Amniotic epithelial cell (primary cell): ENCODE measurements at regions not wholly inside any gene's neighbourhood (a gene's known extent, or its start where the extent isn't known, plus 50 kb on each side); places are given as distances from the start of the nearest gene placed in this dataset.
A peak's percentile ranks its signal among the peaks of the same experiment; 100 is the strongest.
"Not testable (repeated sequence)": the region's sequence is repeated elsewhere in the genome, so short reads cannot be mapped to it uniquely, and the experiment has no call there.

Source experiments
- DNase-seq: peaks from one replicate; pipeline ENCODE4 v3.0.0-alpha.2; 2010; ENCODE audit warnings: low read depth

- not testable (repeated sequence) for DNase-seq
Measured at GRCh38 chr10:65285726-65286125, 1640.1 kb upstream of the LRRTM3 start.

DNA sequence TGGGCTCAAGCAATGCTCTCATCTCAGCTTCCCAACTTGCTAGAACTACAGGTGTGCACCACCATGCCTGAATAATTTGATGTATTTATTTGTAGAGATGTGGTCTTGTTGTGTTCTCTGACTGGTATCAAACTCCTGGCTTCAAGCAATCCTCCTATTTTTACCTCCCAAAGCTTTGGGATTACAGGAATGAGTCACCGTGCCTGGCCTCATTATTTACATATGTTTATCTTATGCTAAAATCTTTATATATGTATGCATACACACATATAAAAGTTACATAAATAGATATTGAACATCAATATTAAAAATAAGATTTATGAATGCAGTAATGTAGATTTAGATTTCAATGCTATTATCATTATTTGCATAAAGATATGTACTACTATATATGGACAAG, 1634.5 kb upstream of the LRRTM3 start:
- peak; percentile 8 for DNase-seq

DNA sequence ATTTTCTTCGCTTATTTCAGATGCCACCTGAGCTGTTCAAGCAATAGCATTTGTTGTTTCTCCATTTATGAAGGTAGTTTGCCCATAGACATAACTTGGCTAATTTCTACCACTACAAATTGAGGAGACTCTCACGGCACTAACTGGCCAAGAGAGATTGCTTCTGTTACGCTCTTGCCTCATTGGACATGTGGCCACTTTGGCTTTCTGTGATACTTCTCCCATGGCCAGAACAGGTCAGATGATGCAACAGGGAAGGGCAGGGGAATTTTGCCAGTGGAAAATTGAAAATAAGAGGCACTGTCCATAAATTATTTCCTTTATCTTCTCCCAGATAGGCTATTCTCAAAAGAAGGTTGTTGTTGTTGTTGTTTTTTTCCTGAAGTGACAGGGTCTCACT, 1633.3 kb upstream of the LRRTM3 start:
- DNase-seq: no peak

DNA sequence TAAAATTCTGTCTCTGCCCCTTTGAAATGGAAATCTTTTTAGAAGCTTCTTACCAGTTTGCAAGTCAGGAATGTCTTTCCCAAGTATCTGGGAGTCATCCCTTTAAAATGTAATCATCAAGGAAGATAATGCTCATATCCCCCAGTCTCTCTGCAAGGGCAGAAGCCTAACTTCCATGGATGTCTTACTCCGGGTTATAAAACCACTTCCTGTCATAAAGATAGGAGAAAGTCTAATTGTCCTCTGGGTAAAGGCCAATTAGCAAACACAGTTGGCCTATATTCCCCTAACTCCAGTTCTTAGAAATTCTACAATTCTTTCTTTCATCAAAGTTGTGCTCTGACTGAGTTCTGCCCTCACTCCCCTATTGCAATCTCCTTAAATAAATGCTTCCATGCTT, 1631.5 kb upstream of the LRRTM3 start:
- peak; percentile 88 for DNase-seq

DNA sequence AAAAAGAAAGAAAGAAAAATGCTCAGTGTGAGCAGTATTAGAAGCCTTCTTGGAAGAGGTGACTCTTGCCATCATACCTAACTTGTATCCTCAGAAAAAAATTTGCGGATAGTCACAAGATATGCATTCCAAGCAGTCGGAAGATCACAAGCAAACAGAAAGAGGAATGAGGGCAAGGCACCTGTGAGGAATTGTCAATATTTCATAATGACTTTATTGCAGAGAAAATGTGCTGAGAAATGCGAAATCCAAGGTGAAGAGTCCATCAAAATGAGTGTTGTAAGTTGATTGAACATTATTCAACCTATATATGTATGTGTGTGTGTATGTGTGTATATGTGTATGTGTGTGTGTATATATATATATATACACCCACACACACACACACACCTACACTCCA, 1624.7 kb upstream of the LRRTM3 start:
- no peak for DNase-seq

DNA sequence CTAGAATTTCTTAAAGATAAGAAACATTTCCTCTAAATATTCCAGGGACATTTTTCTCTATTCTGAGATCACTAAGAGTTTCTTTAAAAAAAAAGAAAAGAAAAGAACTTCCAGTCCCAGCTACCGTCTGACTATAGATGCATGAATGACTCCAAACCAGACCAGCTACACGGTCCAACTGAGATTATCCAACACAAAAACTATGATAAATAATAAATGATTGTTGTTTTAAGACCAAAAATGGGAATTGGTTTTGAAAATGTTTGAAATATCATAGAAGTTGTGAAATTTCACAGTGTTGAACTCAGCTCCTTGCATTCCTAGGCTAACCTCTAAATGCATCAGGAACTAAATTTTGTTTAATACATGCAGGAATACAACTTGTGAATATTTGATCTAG, 1619.6 kb upstream of the LRRTM3 start:
- no peak for DNase-seq

DNA sequence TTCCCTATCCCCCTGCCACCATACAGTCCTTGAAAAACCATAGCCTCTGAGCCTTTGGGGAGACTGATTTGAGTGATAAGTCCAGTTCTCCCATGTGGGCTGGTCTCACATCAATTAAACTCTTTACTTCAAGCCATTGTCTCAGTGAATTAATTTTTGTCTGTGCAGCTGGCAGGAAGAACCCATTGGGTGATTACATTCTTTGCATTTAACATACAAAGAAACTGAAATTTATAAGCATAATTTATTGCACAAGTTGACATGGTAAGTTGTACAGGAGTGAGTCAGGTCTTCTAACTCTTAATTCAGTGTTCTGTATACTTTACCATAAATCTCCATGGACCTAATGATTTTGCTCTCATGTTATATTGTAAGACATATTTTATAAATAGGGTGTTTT, 1613.0 kb upstream of the LRRTM3 start:
- DNase-seq: no peak

- DNase-seq: peak; percentile 67
Measured at GRCh38 chr10:65313406-65313805, 1612.4 kb upstream of the LRRTM3 start.

GRCh38 chr10:65314253-65314652, 1611.6 kb upstream of the LRRTM3 start:
- no peak for DNase-seq

DNA sequence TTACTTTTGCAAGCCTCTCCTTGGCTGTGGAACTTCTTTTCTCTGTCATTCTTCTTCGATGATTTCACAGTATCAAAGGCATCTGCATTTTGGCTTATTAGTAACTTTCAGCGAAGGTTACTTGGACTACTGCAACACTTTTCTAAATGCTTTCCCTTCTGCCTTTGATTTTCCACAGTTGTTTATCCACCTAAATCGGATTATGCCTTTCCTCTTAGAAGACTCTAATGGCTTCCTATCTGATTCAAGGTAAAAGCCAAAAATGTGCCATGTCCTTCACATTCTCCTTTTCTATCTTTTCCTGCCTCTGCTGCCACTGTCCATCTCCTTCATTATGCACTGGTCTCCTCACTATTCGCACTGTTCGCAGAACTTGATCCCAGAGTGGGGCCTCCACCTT, 1606.3 kb upstream of the LRRTM3 start:
- DNase-seq: no peak

- peak; percentile 11 for DNase-seq
Measured at GRCh38 chr10:65320236-65321026, 1605.4 kb upstream of the LRRTM3 start.

DNA sequence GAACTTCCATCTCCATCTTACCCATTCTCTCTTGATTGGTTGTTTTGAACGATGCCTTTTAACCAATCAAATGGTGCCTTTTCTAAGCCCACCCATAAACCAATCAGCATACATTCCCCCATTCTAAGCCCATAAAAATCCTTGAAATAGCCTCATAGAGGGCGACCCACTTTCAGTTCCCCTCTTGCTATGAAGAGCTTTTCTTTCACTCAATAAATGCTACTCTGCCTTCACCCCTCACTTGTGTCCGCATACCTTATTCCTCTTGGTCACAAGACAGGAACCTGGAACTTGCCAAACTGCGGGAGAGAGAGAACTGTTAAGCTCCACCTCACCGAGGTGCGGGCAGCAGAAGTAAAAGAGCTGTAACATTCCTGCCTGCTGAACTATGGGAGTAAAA, 1602.0 kb upstream of the LRRTM3 start:
- no peak for DNase-seq

GRCh38 chr10:65325913-65326312, 1599.9 kb upstream of the LRRTM3 start:
- no peak for DNase-seq

- no peak for DNase-seq
Measured at GRCh38 chr10:65328486-65328885, 1597.3 kb upstream of the LRRTM3 start.

DNA sequence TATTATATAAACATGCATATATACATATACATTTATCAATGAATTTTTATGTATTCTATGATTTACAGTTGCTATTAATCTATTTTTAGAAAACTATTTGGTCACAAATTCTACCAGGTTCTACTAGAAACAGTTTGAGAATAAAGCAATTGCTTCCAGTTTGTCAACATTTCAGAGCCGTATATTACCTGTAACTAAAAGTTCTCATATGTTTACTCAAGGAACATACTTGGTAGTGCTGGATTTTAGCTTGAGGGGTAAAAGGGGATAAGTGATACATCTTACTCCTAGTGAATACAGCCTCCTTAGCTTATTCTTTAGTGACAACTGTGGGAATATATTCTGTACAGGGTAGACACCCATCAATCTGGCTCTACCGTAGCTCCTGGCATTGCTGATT, 1590.5 kb upstream of the LRRTM3 start:
- no peak for DNase-seq

DNA sequence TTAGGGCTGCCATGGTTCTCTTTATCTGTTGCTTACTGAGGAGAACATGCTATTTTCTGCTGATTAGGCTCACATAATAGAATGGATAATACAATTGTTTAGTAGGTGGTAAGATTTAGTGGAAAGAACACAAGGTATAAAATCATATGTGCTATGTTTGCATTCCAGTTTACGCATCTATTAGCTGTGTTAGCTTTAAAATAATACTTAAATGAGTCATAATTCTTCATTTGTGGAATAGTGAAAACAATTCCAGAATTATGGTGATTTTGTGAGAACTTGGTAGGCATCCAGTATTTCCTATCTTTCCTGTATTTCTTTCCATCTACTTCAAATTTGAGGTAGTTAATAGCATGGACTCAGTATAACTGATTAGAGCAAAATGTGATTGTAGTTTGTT, 1585.5 kb upstream of the LRRTM3 start:
- DNase-seq: no peak

DNA sequence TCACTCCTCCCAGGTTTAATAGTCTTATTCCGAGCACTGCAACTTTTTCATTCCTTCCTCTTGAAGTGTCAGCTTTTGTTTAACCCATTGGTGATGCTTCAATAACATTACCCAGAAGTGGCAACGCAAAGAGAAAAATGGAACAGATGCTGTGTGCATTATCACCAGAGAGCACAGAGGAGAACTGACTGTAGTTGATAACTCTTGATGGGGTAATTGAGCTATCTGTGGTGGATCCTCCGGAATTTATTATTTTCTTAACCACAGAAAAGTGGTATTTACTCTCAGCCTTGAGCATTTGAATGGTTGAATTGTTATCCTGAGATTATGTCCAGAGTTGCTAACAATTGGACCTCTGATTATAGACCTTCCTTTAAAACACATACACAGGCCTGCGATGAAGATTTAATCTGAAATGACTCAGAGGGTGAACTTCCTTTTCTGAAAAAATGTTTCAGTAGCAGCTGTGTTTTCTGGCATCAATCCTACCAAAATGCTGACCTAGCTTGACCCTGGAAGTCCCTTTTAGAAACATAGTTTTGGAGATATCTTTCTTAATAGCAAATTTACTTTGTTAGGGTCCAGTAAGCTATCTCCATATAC, 1584.4 kb upstream of the LRRTM3 start:
- peak; percentile 71 for DNase-seq

DNA sequence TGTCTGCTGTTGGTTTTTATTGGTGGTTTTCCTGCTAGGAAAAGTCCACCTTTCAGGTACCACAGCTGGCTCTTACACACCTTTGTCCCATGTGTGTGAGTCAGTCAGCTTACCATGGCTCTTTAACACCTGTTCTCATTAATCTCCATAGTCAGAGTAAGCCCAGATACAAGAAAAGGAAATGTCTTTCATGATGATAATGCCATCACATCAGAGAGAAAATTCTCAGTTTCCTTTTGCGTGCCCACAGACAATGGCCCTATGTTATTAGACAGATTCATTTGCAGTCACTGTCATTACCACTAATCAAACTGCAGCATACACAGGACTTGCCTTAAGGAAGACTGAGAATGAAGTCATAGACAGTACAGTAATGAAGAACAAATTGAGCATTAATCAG, 1583.6 kb upstream of the LRRTM3 start:
- DNase-seq: no peak

GRCh38 chr10:65346466-65346865, 1579.4 kb upstream of the LRRTM3 start:
- DNase-seq: no peak

- no peak for DNase-seq
Measured at GRCh38 chr10:65348637-65349036, 1577.2 kb upstream of the LRRTM3 start.

DNA sequence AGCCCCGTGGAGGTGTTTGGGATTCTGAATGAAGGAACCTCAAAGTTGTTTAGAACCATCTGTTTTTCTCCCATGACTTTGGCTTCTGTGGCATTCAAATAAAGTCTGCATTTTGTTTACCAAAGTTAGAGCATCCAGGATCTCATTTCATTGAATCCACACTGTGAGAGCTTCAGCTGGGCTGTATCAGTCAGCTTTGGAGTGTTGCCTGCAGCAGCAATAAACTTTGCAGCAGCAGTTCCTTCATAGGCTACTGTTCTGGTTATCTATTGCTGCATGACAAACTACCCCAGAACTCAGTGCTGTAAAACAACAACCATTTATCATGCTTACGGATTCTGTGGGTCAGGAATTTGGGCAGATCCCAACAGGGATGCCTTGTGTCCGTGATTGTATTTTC, 1575.2 kb upstream of the LRRTM3 start:
- DNase-seq: peak; percentile 27

- no peak for DNase-seq
Measured at GRCh38 chr10:65355141-65355680, 1570.6 kb upstream of the LRRTM3 start.

GRCh38 chr10:65358565-65358964, 1567.3 kb upstream of the LRRTM3 start:
- peak; percentile 7 for DNase-seq

DNA sequence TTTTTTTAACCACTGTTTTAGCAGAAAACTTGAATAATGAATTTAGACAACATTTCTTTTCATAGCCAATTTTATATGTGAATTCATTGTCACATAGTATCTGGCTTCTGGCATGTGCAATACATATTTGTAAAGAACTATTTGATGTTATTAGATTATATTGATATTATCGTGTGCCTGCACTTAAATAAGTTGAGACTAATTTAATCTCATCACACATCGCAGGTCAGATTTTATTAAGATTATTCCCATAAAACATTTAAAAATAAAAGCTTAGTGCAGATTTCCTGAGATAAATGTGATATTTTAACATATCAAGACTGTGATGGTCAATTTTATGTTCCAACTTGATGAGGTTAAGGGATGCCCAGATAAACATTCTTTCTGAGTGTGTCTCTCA, 1565.3 kb upstream of the LRRTM3 start:
- DNase-seq: no peak
